Cardiac septum (tissue), 1 donor: ENCODE measurements at regions not wholly inside any gene's neighbourhood (a gene's known extent, or its start where the extent isn't known, plus 50 kb on each side); places are given as distances from the start of the nearest gene placed in this dataset.
"Not testable (repeated sequence)": the region's sequence is repeated elsewhere in the genome, so short reads cannot be mapped to it uniquely, and the experiment has no call there.

Experiments
- DNase-seq: peaks from one replicate; pipeline ENCODE4 v3.0.0-alpha.2; 2020; ENCODE audit warnings: low spot score
- intact Hi-C: fragments of 100-400 bp; cut with DNase I; formaldehyde crosslinking; loops from one replicate; pipeline ENCODE4 v1.14.0; 2022
- donor health status: DM: no; HTN: no; CAD: no.

DNA sequence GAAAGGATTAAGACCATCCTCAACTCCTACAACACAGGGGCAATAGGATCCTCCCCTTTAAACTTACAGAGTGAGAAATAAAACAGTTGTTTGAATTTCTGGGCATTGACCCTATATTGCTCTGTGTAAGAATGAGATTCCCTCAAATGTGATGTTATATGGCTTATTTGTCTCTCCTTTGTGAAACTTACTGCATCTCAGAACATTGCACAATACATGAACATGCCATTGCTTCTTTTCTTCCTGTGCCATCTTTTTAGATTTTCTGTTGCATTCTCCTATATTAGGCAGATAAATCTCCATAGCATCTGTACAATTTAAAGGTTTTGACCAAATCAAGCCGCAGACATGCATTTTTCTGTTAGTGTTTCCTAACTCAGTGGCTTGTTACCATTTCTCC lies 941.9 kb upstream of the FANCL start:
- intact Hi-C loops, result loop anchor here (5.0 kb wide), 1 partner anchor 421 kb away; no protein-coding TSS in a partner anchor

DNA sequence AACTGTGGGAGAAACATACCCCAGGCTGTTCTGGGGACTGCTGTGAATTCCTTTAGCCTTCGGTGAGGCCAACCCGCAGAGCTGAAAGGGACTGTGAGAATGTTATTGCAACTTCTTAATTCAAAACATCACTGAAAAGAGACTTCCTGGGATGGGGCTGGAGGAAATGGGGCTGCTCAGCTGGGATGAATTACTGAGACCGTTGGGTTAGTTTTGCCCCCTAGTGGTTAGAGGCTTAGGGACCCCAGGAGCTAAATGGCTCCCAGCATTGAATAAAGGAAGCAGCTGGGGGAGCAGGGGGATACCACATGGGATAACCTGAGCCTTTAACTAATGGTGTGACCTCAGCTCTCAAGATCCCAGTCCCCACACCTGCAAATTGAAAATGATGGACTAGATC lies 941.1 kb upstream of the FANCL start:
- intact Hi-C loops, result loop anchor here (5.0 kb wide), 1 partner anchor 420 kb away; no protein-coding TSS in a partner anchor
- no peak for DNase-seq

More for the DNA sequence above, 941.9 kb upstream of the FANCL start:
- DNase-seq, result no peak

DNA sequence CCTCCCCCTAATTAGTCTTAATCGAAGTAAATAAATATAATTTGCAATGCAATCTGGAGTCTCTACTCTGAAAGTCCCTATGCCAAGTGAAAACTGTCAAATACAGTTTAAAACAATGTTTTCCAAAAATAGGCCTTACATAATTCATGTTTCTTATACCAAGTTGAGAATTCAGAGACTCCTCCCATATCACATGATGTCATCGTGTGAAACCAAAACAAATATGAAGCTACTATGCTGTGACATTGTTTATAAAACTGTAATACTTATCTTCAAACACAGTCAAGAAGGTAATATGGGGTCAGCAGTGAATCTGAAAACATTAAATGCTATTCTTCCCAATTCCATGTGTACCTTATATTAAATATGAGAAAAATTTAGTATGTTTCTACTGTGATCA lies 940.2 kb upstream of the FANCL start:
- intact Hi-C loops, result loop anchor here (5.0 kb wide), 1 partner anchor 419 kb away; no protein-coding TSS in a partner anchor
- DNase-seq, result no peak

DNA sequence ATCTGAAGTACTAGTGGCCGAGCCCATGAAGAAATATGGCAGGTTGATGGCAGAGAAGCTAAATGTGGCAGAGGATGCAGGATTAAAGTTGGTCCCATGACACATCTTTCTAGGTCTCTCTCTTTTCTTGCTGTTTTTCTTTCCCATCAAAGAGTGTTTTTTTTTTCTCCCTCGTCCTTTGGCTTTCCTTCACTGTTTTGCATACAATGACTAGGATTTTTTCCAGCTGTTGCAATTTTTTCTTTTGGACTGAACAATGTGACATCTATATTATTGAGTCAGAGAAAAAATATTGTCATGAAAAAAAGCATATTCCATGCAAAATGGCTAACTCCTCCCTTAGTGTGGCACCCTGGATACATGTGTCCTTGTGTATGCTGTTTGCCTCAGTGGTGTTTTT lies 939.5 kb upstream of the FANCL start:
- intact Hi-C loops, result loop anchor here (5.0 kb wide), 1 partner anchor 418 kb away; no protein-coding TSS in a partner anchor
- no peak for DNase-seq

DNA sequence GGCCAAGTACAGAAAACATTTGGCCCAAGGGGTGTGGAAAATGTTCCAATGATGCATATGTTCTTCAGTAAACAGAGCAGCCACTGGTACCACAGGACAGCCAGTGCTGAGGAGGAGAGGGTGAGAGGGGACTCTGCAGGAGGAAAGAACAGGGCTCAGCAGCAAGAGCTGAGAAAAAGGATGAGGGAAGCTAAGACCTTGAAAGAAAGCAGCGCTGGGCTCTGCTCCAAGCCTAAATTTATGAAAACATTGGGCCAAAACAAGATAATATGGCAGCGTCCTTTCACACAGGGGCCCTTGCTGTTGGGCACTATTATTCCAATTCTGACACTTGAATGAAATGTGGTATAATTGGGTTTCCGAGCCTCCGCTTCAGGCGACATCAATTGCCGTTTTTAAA lies 939.0 kb upstream of the FANCL start:
- intact Hi-C loops, result loop anchor here (5.0 kb wide), 1 partner anchor 418 kb away; no protein-coding TSS in a partner anchor
- DNase-seq, result no peak

DNA sequence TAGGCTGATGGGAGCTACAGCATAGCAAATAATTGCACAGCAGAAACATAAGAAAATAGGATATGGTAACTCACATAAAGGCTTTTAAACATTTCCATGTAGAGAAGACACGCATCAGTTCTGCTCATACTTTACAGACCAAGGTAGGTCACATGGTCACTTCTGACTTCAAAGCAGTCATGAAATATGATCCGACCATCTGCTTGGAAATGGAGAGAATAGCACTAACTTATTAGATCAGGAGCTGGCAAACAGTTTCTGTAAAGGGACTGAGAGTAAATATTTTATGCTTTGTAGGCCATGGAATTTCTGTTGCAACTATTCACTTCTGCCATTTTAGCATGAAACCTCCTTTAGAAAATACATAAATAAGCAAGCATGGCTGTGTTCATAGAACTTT lies 936.6 kb upstream of the FANCL start:
- intact Hi-C loops, result no loop called here
- DNase-seq, result no peak

DNA sequence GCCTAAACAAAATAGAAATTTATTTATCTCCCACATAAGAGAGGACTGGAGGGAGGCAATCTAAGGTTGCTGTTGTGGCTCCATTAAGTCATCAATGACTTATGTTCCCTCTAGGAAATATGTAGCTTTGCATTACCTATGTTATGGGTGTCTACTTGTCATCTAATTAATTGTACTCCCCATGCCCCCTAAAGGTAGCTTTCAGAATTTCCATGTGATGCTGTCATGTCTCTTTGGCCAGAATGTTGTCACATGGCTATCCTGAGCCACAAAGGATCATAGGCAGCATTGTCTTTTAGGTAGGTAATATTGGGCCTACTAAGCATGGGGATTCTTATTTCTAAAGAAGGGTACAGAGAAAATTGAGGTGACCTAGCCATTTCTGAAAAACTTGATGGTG lies 935.6 kb upstream of the FANCL start:
- no peak for DNase-seq
- intact Hi-C loops, result no loop called here

DNA sequence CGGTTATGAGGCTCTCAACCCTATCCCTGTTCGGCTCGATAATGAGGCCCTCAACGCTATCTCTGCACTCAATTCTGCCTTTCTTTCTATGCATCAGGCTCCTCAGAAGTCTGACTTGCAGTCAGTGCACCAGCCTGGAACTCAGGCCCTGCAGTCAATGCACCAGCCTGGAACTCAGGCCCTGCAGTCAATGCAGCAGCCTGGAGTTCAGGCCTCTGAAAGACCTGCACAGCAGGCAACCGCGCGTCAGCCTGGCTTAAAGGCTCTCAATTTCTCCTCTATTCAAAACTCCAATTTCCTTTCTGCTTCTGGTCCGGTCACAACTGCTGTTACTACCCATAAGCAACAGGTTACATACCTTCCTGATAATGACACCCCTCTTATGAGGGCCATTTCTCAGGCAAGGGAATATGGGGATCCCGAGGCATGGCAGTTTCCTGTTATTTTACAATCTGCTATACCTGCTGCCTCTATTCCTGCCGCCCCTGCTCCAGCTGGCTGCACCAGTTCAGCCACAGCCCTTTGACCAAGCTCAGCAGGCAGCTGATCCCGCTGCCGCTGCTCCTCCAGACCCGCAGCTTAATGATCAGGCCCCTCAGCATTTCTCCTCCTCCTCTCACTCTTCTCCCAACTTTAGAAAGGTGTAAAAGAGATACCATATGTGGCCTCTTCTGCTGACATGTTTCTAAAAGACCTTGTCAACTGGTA lies 933.6 kb upstream of the FANCL start:
- intact Hi-C loops, result no loop called here
- no peak for DNase-seq

DNA sequence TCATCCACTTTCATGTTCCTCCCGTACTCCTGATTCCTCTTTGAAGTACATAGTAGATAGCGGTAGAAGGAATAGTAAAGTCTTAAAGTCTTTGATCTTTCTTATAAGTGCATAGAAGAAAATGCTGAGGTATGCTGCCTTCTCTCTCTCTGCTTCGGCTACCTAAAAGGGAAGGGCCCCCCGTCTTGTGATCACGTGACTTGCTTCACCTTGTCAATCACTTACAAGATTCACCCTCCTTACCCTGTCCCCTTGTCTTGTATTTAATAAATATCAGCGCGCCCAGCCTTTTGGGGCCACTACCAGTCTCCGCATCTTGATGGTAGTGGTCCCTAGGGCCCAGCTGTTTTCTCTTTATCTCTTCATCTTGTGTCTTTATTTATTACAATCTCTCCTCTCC lies 932.2 kb upstream of the FANCL start:
- intact Hi-C loops, result no loop called here
- no peak for DNase-seq

DNA sequence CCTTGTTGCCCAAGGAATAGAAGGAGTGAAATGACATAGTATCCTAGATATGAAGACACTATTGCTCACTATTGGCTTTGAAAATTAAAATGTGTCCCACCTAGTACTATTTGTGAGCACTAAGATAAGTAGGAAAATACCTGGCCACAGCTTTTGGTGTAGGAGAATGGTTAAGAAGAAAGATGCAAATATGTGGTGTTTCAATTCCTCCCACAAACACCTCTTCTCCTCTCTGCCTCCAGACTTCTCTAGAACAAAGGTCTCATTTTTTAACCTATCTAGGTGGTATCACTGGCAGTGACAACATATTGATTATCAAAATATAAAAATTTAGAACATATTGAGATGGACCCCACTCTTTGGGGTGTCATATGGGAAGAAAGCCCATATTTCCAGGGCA lies 929.9 kb upstream of the FANCL start:
- no peak for DNase-seq
- intact Hi-C loops, result no loop called here

DNA sequence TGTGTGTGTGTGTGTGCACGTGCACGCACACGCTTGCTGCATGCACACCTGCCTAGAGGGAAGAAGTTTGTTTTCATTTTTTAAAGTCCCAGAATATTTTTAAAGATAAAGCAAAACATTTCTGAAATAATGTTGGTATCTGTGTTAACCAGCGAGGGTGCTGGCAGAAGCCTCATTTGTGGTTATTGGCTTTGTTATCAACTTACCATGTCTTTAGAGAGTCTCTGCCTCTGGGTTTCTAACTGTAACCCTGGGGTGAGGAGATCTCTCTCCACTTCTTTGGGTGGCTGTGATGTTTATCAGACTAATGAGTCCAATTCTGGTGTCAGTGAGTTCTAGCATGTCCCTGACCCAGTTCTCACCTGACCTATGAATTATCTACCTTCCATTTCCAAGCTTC lies 927.6 kb upstream of the FANCL start:
- intact Hi-C loops, result no loop called here
- DNase-seq, result no peak

DNA sequence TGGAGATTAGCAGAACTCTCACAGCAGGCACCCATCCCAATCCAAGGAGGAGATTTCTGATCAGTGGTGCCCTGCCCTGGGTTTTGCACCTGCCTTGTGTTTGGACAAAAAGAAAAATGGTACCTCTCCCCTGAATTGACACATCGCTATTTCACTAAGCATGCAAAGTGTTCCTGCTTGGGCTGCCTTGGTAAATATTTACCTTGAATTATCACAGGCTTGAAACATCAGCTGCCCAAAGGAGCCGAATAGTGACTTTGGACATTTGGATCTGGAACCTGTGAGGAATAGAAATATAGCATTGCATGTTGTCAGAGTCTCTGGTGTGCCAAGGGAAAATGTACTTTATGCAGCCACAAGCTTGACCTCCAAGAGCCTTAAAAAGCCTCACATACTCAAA lies 926.4 kb upstream of the FANCL start:
- no peak for DNase-seq
- intact Hi-C loops, result no loop called here

DNA sequence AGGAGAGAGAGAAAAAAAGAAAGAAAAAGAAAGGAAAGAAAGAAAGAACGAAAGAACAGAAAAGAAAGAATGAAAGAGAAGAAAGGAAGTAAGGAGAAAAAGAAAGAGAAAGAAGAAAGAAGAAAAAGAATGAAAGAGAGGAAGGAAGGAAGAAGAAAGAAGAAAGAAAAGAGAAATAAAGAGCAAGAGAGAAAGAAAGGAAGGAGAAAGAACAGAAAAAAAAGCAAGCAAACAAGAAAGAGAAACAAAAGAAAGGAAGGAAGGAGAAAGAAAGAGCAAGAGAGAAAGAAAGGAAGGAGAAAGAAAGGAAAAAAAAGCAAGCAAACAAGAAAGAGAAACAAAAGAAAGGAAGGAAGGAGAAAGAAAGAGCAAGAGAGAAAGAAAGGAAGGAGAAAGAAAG lies 916.8 kb upstream of the FANCL start:
- intact Hi-C loops, DNase-seq: not testable (repeated sequence)

DNA sequence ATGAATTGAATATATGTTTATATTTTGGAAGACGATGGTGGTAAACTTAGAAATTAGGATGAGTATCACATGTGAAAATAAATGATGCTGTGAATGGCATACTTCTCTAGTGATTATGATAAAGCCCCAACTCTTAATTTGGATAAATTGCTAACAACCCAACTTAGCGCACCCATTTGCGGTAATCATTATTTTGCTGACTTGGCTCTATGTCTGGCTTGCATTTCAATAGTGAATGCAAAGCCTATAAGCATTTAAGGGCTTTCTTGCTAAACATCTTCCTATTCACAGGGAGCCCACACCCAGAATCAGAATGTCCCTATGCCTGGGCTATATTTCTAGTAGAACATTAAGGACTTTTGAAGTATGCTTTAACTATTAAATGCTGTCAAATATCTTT lies 910.7 kb upstream of the FANCL start:
- intact Hi-C loops, result no loop called here
- no peak for DNase-seq

DNA sequence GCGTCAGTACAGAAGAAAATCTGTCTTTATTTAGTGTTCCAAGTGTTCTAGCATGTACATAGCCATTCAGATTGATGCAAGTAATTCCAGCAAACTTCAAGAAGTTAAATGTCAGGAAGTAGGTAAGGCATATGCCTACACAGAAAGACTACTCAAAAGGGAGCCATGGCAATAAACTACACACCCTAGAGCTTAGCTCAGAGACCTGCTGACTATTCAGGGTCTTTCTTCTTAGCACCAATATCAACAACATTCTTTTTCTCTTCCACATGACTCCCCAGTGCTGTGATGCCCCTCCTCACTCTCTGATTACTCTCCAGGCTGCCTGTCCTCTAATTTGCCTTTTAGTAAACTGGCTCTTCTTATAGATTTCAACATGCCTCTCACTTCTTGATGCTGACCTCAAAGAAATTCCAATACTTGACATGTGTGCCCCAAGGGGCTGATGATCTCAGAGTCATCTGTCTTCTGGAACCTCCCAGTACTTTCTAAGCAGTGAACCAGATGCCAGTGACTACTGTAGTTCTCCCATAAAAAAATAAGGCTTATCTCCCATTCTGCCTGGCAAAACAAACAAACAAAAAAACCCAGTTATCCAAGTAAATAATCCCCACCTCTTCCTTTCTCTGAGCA lies 909.2 kb upstream of the FANCL start:
- no peak for DNase-seq
- intact Hi-C loops, result no loop called here

DNA sequence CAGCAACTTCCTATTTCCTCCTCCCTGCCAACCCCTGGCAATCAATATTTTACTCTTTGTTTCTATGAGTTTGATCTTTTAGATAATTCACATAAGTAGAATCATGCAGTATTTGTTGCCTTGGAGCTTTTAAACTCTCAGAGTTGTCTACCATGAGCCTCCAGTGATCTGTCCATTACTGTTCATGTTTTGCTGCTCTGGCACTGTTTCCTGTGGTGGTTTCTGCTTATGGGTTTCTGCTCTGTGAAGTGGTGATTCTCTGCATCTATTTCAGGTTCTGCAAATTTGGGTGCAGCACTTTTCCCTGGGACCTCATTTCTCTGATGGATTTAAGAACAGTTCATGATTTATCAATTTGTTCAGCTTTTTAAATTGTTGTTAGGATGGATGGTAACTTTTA lies 908.1 kb upstream of the FANCL start:
- no peak for DNase-seq
- intact Hi-C loops, result no loop called here

DNA sequence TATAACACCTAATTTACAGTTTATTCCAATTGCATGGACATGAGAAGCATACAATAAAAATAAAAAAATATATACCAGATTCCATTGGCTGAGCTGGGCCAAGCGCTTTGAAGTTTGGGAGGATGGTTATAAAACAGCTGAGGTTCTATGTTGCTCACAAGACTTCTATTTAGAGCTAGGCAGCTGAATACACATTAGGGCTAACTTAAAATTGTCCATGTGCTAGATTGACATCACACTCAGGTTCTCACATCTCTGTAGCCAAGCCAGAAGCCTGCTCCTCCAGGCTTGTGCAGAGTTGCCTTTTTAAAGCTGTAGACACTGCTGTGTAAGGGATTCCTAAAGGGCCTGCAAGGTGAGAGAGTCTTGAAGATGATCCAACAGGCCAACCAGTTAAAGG lies 871.1 kb upstream of the FANCL start:
- DNase-seq, result no peak
- intact Hi-C loops, result no loop called here

DNA sequence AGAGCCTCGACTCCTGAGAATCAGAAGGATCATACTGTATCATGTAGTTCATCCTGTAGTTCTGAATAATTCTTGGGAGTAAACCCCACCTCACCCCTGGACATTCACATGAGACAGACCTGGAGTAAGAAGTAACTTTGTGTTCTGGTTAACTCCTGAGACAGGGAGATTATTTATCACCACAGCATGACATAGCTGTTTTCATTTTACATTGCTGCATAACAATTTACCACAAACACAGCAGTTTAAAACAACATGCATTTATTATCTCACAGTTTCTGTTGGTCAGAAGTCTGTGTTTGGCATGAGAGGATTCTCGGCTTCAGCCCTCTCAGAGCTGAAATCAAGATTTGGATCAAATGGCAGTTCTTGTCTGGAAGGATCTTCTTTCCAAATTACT lies 855.8 kb upstream of the FANCL start:
- DNase-seq, result no peak
- intact Hi-C loops, result no loop called here

DNA sequence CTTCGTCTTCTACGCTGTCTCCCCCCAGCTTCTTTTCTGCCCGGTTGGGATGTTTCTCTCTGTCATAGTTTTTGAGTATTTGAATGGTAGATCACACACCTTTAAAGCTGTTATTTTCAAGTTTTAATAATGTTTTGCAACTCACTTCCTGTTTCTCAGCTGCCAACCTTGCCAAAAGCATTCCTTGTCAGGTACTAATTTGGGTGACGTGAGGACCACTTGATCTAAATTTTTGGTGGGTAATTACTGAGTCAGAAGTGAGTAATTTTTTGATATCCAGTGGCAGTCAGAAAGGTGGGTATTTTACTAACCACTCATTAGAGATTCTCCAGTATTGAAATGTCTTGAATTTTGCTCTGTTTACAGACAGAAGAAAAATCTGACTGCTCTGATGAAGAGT lies 852.4 kb upstream of the FANCL start:
- intact Hi-C loops, result no loop called here
- no peak for DNase-seq

DNA sequence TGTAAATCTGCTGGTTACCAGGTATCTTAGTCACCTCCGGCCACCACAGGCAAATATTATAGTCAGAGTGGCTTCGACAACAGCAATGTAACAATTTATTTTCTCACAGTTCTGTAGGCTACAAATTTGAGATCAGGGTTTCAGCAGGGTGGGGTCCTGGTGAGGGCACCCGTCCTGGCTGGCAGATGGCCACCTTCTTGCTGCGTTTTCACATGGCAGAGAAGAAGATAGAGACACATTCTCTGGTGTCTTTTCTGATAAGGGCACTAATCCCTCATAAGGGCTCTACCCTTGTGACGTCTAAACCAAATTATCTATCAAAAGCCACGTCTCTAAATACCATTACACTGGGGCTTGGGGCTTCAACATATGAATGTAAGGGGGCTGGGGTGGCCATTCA lies 843.2 kb upstream of the FANCL start:
- DNase-seq, result no peak
- intact Hi-C loops, result no loop called here

DNA sequence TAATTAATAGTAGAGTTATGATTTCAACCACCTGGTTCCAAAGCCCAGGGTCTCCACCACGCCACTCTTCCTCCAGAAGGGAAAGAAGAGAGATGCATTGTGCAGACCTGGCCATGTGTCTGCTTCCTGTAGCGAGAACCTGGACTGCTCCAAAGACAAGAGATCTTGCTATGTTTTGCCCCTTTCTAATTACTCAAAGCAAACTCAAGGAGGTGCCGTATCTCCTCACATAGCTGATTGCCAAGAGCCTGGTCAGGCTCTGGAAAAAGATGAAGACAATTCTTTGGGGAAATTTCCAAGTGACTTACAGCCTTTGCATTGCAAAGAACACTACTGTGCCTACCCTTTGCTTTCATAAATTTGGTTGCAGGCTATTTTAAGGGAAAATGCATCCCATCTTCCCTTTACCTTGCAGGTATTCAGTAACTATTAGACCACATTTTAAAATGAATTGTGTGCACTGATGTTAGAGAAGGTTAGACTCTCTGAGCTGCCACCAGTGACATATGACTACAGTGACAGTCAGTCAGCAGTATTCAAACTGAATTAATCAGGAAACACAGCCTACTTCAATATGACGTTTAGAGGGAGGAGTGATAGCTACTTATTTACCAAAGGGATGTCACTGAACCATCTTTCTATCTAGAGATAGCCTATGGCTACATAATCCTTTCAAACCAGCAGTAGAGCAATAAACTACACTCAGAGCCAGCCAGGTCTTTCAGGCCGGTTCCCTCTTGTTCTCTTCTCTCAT lies 842.1 kb upstream of the FANCL start:
- intact Hi-C loops, result no loop called here
- no peak for DNase-seq
